GM12872 (cell line): ENCODE measurements at regions not wholly inside any gene's neighbourhood (a gene's known extent, or its start where the extent isn't known, plus 50 kb on each side); places are given as distances from the start of the nearest gene placed in this dataset.

ENCODE experiments used
- CTCF ChIP-seq: IDR thresholded peaks from 3 replicates; pipeline ENCODE4 v1.5.1; 2011; ENCODE audit warnings: low read depth, mild to moderate bottlenecking, low read length, moderate library complexity; ENCODE audit not compliant: insufficient read depth

GRCh38 chr20:39993742-39994141, 695.3 kb downstream of the MAFB start:
- no peak for TF ChIP-seq CTCF

DNA sequence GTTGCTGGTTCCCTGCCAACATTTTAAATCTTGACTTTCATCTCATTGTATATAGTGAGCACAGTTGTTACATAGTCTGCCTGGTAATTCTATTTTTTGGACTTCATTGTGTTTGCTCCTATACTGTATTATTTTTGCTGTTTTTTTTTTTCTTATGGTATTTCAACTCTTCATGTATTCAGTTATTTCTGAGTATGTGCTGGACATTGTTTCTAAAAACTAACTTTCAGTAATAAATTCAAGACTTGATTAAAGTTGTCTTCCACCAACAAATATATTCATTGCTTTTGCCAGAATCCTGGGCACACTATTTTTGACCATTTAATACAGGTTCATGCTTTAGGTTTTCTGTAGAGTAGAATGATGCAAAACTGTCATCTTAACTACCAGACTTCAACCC, 698.3 kb downstream of the MAFB start:
- TF ChIP-seq CTCF = no peak

DNA sequence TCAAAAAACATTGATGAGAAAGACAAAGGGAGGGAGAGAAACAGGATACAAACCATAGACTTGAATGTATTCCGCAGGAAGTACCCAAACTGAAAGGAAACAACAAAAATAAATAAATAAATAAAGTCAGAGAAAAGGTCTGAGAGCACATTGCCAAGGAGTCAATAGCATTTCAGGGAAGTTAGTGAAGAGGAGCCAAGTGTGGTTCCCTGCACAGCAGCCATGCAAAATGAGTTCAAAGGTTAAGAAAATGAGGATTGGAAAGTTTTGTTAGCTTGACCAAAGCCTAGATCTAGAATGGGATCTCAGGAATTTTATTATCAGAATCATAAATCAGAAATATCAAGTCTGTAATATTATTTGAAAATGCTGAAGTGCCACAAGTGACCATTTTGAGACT, 700.0 kb downstream of the MAFB start:
- no peak for TF ChIP-seq CTCF

GRCh38 chr20:39986173-39986904, 702.7 kb downstream of the MAFB start:
- no peak for TF ChIP-seq CTCF

GRCh38 chr20:39985271-39985827, 703.7 kb downstream of the MAFB start:
- TF ChIP-seq CTCF = no peak

GRCh38 chr20:39983655-39984054, 705.4 kb downstream of the MAFB start:
- no peak for TF ChIP-seq CTCF

DNA sequence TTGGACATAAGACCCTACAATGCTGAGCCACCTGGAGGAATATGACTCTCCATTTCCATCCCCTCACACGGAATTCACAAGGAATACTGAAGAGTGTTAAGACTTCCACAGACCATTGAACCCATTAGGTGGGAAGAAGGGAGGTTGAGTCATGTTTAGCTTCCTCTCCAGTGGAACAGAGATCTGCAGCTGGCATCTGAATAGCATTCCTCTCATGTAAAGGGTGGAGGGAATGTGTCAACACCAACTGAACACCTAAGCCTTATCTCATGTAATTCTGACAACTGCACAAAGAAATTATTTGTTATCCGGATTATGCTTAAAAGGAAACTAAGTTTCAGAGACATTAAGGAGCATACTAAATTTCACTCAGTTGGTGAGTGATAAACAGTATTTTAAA, 705.9 kb downstream of the MAFB start:
- no peak for TF ChIP-seq CTCF
